Calu3 (cell line): ENCODE measurements at regions not wholly inside any gene's neighbourhood (a gene's known extent, or its start where the extent isn't known, plus 50 kb on each side); places are given as distances from the start of the nearest gene placed in this dataset.

Source experiments
- BruUV-seq: library from RNA; stranded (reverse); fragments of 400-500 nt; replicated peaks from 2 replicates; lab custom pipeline; 2021; lab: Mats Ljungman, UMichigan
- CTCF ChIA-PET: fragments of 300-600 bp; sonication (Branson Sonifier 250); formaldehyde crosslinking; loops from one replicate; lab custom pipeline; 2022; ENCODE audit warnings: antibody characterized with exemption; lab: Charles Lee
- DNase-seq: peaks from one replicate; pipeline ENCODE4 v3.0.0; 2022
- H3K27ac Mint-ChIP-seq: one replicate; pipeline ENCODE4 v1.8.0; 2022; ENCODE audit warnings: mixed read lengths; ENCODE audit not compliant: unreplicated experiment
- H3K27me3 Mint-ChIP-seq: one replicate; pipeline ENCODE4 v1.8.0; 2022; ENCODE audit warnings: mixed read lengths; ENCODE audit not compliant: unreplicated experiment
- H3K36me3 Mint-ChIP-seq: one replicate; pipeline ENCODE4 v1.8.0; 2022; ENCODE audit warnings: mild to moderate bottlenecking, moderate library complexity, mixed read lengths; ENCODE audit not compliant: insufficient read depth, unreplicated experiment
- H3K4me1 Mint-ChIP-seq: one replicate; pipeline ENCODE4 v1.8.0; 2022; ENCODE audit warnings: mild to moderate bottlenecking, low read depth, mixed read lengths; ENCODE audit not compliant: unreplicated experiment
- H3K4me3 Mint-ChIP-seq: one replicate; pipeline ENCODE4 v1.8.0; 2022; ENCODE audit warnings: mild to moderate bottlenecking, low read depth, moderate library complexity, mixed read lengths; ENCODE audit not compliant: unreplicated experiment
- H3K9me3 Mint-ChIP-seq: one replicate; pipeline ENCODE4 v1.8.0; 2022; ENCODE audit warnings: low read depth, mixed read lengths; ENCODE audit not compliant: unreplicated experiment
- CTCF ChIP-seq: fragments of 200-600 bp; IDR thresholded peaks from one replicate; pipeline ENCODE4 v1.8.0; 2022; ENCODE audit warnings: antibody characterized with exemption; ENCODE audit not compliant: unreplicated experiment
- intact Hi-C: fragments of 100-400 bp; cut with micrococcal nuclease; formaldehyde crosslinking; loops from one replicate; pipeline ENCODE4 v1.10.0; 2022; ENCODE audit not compliant: unreplicated experiment

- DNase-seq = no peak
- Mint-ChIP-seq H3K27ac (no peak overlapping the region), H3K9me3 (peaks cover 3% of the 10 kb centered on the region), H3K36me3 (no peaks in the 10 kb centered on the region), H3K4me1 (no peaks in the 10 kb centered on the region), H3K4me3 (no peak overlapping the region), H3K27me3 (no peaks in the 10 kb centered on the region)
- CTCF ChIA-PET = interaction anchor here (0.5 kb wide), 1 partner anchor 1457 kb away, joined by 3 read pairs; no protein-coding TSS in a partner anchor
- no TSS peak for BruUV-seq
- intact Hi-C loops = no loop called here
- no peak for TF ChIP-seq CTCF
Measured at GRCh38 chr5:89840906-89841305, 568.6 kb downstream of the CETN3 start.

GRCh38 chr5:89830691-89831090, 578.9 kb downstream of the CETN3 start:
- CTCF ChIA-PET = no interaction called here
- H3K27me3 Mint-ChIP-seq = no peaks in the 10 kb centered on the region
- BruUV-seq = no TSS peak
- H3K27ac Mint-ChIP-seq = no peak overlapping the region
- no peak for DNase-seq
- intact Hi-C loops = no loop called here
- no peaks in the 10 kb centered on the region for H3K4me1 Mint-ChIP-seq
- TF ChIP-seq CTCF = no peak
- H3K9me3 Mint-ChIP-seq = peaks cover 3% of the 10 kb centered on the region
- no peak overlapping the region for H3K4me3 Mint-ChIP-seq
- H3K36me3 Mint-ChIP-seq = no peaks in the 10 kb centered on the region

- Mint-ChIP-seq H3K4me1 (no peaks in the 10 kb centered on the region), H3K4me3 (no peak overlapping the region)
- CTCF ChIA-PET = no interaction called here
Measured at GRCh38 chr5:89827960-89828359, 581.6 kb downstream of the CETN3 start.

GRCh38 chr5:89827359-89827758, 582.2 kb downstream of the CETN3 start:
- no peaks in the 10 kb centered on the region for H3K4me1 Mint-ChIP-seq
- no peak overlapping the region for H3K27ac Mint-ChIP-seq
- intact Hi-C loops = no loop called here
- H3K27me3 Mint-ChIP-seq = no peaks in the 10 kb centered on the region
- no TSS peak for BruUV-seq
- DNase-seq = no peak
- CTCF ChIA-PET = no interaction called here
- TF ChIP-seq CTCF = no peak
- no peaks in the 10 kb centered on the region for H3K9me3 Mint-ChIP-seq
- H3K4me3 Mint-ChIP-seq = no peak overlapping the region
- no peaks in the 10 kb centered on the region for H3K36me3 Mint-ChIP-seq

More at GRCh38 chr5:89827960-89828359, 581.6 kb downstream of the CETN3 start:
- no peak for DNase-seq
- intact Hi-C loops = no loop called here
- Mint-ChIP-seq H3K36me3 (no peaks in the 10 kb centered on the region), H3K27me3 (no peaks in the 10 kb centered on the region), H3K27ac (no peak overlapping the region), H3K9me3 (no peaks in the 10 kb centered on the region)
- BruUV-seq = no TSS peak
- TF ChIP-seq CTCF = no peak

GRCh38 chr5:89826938-89827337, 582.6 kb downstream of the CETN3 start:
- H3K4me1 Mint-ChIP-seq = no peaks in the 10 kb centered on the region
- no peak for TF ChIP-seq CTCF
- intact Hi-C loops = no loop called here
- no peak overlapping the region for H3K4me3 Mint-ChIP-seq
- no peaks in the 10 kb centered on the region for H3K36me3 Mint-ChIP-seq
- H3K9me3 Mint-ChIP-seq = no peaks in the 10 kb centered on the region
- no TSS peak for BruUV-seq
- H3K27ac Mint-ChIP-seq = no peak overlapping the region
- DNase-seq = no peak
- CTCF ChIA-PET = no interaction called here
- H3K27me3 Mint-ChIP-seq = no peaks in the 10 kb centered on the region
